Body of pancreas (tissue), 4 donors: ENCODE measurements at regions not wholly inside any gene's neighbourhood (a gene's known extent, or its start where the extent isn't known, plus 50 kb on each side); places are given as distances from the start of the nearest gene placed in this dataset.

Source experiments
- ATAC-seq: fragments of 150-250 bp; one replicate; pipeline ENCODE4 v1.9.1; 2016
- DNase-seq, 4 donors: peaks; one replicate each; pipeline ENCODE4 v3.0.0-alpha.2; 2019
- H3K27ac ChIP-seq, 4 donors: fragments of 200-600 bp; sonication (generic); 1 replicate in 3 of 4; 2 replicates in 1 of 4; pipeline versions ENCODE4 v1.5.1 to v1.6.1; 2016 to 2019; ENCODE audit warnings: mild to moderate bottlenecking in 1 of 4, mixed read lengths in 1 of 4, moderate library complexity in 1 of 4
- H3K27me3 ChIP-seq, 2 donors: fragments of 200-600 bp; sonication (generic); one replicate each; pipeline ENCODE4 v1.6.0; 2016; ENCODE audit warnings: mild to moderate bottlenecking in 1 of 2
- H3K36me3 ChIP-seq, 2 donors: fragments of 200-600 bp; sonication (generic); replicated peaks in 1 of 2; 2 replicates each; pipeline ENCODE4 v1.5.1; 2016; ENCODE audit warnings: low read depth in 2 of 2; ENCODE audit not compliant: insufficient read depth in 1 of 2
- H3K4me1 ChIP-seq: fragments of 200-600 bp; sonication (generic); one replicate; pipeline ENCODE4 v1.6.0; 2016
- H3K4me3 ChIP-seq, 2 donors: fragments of 200-600 bp; sonication (generic); 1 replicate in 1 of 2; 2 replicates in 1 of 2; pipeline ENCODE4 v1.5.1; 2016 to 2019
- H3K9me3 ChIP-seq, 3 donors: fragments of 200-600 bp; sonication (generic); 1 replicate in 2 of 3; 2 replicates in 1 of 3; pipeline ENCODE4 v1.5.1; 2016
- POLR2A ChIP-seq, 3 donors: fragments of 450-650 bp; IDR thresholded peaks; one replicate each; pipeline ENCODE4 v1.6.1; 2016; ENCODE audit warnings: antibody characterized with exemption in 3 of 3, mild to moderate bottlenecking in 2 of 3
- WGBS, 2 donors: methylation state at CpG; one replicate each; pipeline ENCODE4 v1.1.5; 2017; 5-methylcytosine and 5-hydroxymethylcytosine counted together
- intact Hi-C: fragments of 100-400 bp; cut with DNase I; formaldehyde crosslinking; loops from one replicate; pipeline ENCODE4 v1.15.1; 2023
- TF ChIP-seq, protein P1 (sequence below), 7 experiments: fragments of 450-650 bp in 4 of 7; fragments of 200-600 bp in 3 of 7; sonication (generic) in 3 of 7; IDR thresholded peaks; one replicate each; pipeline ENCODE4 v1.5.1; 2016 to 2019; ENCODE audit warnings: antibody characterized with exemption in 7 of 7

DNA sequence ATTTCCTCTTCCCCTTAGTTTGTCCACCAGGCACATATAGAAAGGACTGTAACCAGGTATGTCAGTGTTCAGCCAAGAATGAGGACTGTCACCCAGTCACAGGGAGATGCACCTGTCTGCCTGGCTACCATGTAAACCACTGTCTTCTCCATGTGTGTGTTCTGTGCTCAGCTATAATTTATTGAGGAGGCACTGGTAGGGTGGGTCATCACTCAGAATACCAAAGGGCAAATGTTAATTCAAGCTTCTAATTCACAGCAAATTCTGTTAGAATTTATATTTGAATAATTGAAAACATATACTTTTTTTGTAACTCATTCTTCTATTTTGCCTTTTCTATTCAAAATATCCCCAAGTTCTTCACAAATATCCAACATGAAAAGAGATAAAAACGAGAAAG lies 780.4 kb downstream of the MECOM start:
- Histone ChIP-seq H3K4me3 (no peak overlapping the region), H3K4me1 (peaks cover 4% of the 10 kb centered on the region), H3K27me3 (no peaks in the 10 kb centered on the region), H3K36me3 (no peaks in the 10 kb centered on the region), H3K27ac (no peak overlapping the region), H3K9me3 (no peaks in the 10 kb centered on the region)
- ATAC-seq (no peak), DNase-seq (no peak)
- 46 to 52% methylated on average over 1 of the region's 1 CpG for WGBS, 2 donors
- no peak for TF ChIP-seq POLR2A (IDR thresholded peaks at IDR 0.05)
- TF ChIP-seq, protein P1, sequence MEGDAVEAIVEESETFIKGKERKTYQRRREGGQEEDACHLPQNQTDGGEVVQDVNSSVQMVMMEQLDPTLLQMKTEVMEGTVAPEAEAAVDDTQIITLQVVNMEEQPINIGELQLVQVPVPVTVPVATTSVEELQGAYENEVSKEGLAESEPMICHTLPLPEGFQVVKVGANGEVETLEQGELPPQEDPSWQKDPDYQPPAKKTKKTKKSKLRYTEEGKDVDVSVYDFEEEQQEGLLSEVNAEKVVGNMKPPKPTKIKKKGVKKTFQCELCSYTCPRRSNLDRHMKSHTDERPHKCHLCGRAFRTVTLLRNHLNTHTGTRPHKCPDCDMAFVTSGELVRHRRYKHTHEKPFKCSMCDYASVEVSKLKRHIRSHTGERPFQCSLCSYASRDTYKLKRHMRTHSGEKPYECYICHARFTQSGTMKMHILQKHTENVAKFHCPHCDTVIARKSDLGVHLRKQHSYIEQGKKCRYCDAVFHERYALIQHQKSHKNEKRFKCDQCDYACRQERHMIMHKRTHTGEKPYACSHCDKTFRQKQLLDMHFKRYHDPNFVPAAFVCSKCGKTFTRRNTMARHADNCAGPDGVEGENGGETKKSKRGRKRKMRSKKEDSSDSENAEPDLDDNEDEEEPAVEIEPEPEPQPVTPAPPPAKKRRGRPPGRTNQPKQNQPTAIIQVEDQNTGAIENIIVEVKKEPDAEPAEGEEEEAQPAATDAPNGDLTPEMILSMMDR (IDR thresholded peaks at IDR 0.05): no peak
- intact Hi-C loops: no loop called here

DNA sequence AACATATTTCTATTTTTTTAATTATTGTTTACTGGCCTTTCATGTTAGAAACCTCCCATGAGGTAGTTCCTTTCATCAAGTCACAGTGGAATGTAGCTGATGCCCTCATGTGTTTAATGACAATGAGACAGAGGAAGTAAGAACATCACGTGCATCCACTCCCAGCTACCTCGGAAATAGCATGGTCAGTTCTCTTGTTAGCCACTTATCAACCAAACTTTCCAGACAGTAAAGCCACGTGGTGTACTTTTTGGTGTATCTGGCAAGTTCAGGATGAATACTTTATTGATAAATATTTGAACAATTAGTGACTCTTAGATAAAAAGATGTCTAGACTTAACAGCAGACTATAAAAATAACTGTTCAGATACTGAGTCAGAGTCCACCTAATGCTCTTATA lies 781.7 kb downstream of the MECOM start:
- no peak for TF ChIP-seq POLR2A (IDR thresholded peaks at IDR 0.05)
- TF ChIP-seq, protein P1 (IDR thresholded peaks at IDR 0.05): no peak
- ATAC-seq (no peak), DNase-seq (no peak)
- no peaks in the 10 kb centered on the region for H3K9me3 ChIP-seq
- H3K36me3 ChIP-seq: no peaks in the 10 kb centered on the region
- peaks cover 3% of the 10 kb centered on the region for H3K4me1 ChIP-seq
- 50% methylated on average over 3 of the region's 3 CpGs for WGBS, 2 donors
- intact Hi-C loops: no loop called here
- H3K27me3 ChIP-seq: no peaks in the 10 kb centered on the region
- H3K4me3 ChIP-seq: no peak overlapping the region
- no peak overlapping the region for H3K27ac ChIP-seq

- DNase-seq (no peak), ATAC-seq (no peak)
- Histone ChIP-seq H3K27me3 (no peaks in the 10 kb centered on the region), H3K4me3 (no peak overlapping the region), H3K9me3 (no peaks in the 10 kb centered on the region), H3K36me3 (no peaks in the 10 kb centered on the region), H3K4me1 (peaks cover 3% of the 10 kb centered on the region), H3K27ac (no peak overlapping the region)
- no peak for TF ChIP-seq POLR2A (IDR thresholded peaks at IDR 0.05)
- TF ChIP-seq, protein P1 (IDR thresholded peaks at IDR 0.05): no peak
- intact Hi-C loops: no loop called here
- WGBS, 2 donors: 91 to 94% methylated on average over 1 of the region's 1 CpG
Measured at GRCh38 chr3:168878655-168879054, 782.9 kb upstream of the GOLIM4 start.

- ATAC-seq (no peak), DNase-seq (no peak)
- no peak overlapping the region for H3K4me3 ChIP-seq
- peaks cover 3% of the 10 kb centered on the region for H3K4me1 ChIP-seq
- 7 to 17% methylated on average over 1 of the region's 1 CpG for WGBS, 2 donors
- H3K9me3 ChIP-seq: no peaks in the 10 kb centered on the region
- no peaks in the 10 kb centered on the region for H3K27me3 ChIP-seq
- no peak overlapping the region for H3K27ac ChIP-seq
- intact Hi-C loops: no loop called here
- H3K36me3 ChIP-seq: no peaks in the 10 kb centered on the region
- TF ChIP-seq POLR2A (IDR thresholded peaks at IDR 0.05): no peak
- TF ChIP-seq, protein P1 (IDR thresholded peaks at IDR 0.05): no peak
Measured at GRCh38 chr3:168877899-168878298, 782.2 kb upstream of the GOLIM4 start.

DNA sequence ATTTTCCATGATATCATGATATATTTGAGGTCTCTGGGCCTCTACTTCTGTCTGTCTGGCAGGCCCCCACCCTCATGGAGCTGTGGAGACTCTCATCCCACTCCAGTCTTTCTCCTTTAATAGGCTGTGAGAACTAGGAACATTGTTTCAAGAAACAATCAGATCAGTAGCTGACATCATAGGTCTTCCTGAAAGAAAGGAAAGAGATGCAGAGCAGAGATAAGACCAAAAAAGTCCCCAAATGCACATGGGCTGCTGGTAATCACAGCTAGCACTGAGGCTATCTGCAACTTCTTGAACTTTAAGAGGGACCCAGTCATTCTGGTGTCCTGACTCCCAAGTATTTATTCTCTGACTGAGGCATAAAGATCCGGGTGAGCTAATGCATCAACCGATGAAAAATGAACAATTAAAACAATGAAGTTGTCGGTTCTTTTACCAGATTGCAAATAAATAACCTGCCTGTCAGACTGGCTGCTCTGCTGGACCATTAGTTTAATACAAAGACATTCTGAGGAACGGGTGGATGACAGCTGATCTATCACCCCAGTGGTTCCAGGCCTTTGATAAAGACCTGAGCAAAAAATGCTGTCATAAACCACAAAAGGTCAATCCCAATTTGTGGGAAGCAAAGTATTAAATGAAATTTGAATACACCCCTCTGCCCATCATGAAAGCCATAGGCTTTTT lies 780.8 kb upstream of the GOLIM4 start:
- TF ChIP-seq POLR2A (IDR thresholded peaks at IDR 0.05): no peak
- TF ChIP-seq, protein P1 (IDR thresholded peaks at IDR 0.05): no peak
- intact Hi-C loops: no loop called here
- DNase-seq: no peak
- Histone ChIP-seq H3K4me3 (no peak overlapping the region), H3K27me3 (no peaks in the 10 kb centered on the region), H3K9me3 (no peaks in the 10 kb centered on the region), H3K27ac (no peak overlapping the region), H3K36me3 (no peaks in the 10 kb centered on the region), H3K4me1 (peaks cover 3% of the 10 kb centered on the region)
- no peak for ATAC-seq
- WGBS, 2 donors: 42 to 44% methylated on average over 4 of the region's 4 CpGs
